Activated naive CD4-positive, alpha-beta T cell (primary cell): ENCODE measurements at regions not wholly inside any gene's neighbourhood (a gene's known extent, or its start where the extent isn't known, plus 50 kb on each side); places are given as distances from the start of the nearest gene placed in this dataset.

Experiments
- DNase-seq, 4 experiments: peaks; one replicate each; lab custom pipeline; 2025; lab: John Stamatoyannopoulos, UW

DNA sequence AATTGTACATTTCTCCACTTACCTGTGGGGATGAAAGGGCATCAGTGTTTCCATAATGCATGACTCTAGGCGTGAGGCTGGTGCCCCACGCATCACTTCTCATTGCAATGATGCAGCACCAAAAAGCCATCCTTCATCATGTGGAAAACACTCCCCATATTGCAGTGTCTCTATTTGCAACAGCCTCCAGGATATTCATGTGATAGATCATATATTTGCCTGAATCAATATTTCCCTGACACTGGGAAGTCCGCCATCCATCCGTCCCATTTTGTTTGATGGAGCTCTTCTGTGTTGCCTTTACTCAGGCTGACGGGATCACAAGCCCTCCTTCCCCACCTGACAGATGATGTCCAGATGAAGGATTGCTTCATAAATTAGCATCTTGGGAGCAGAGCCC, 74.5 kb upstream of the CAMK1G start:
- no peak for DNase-seq

DNA sequence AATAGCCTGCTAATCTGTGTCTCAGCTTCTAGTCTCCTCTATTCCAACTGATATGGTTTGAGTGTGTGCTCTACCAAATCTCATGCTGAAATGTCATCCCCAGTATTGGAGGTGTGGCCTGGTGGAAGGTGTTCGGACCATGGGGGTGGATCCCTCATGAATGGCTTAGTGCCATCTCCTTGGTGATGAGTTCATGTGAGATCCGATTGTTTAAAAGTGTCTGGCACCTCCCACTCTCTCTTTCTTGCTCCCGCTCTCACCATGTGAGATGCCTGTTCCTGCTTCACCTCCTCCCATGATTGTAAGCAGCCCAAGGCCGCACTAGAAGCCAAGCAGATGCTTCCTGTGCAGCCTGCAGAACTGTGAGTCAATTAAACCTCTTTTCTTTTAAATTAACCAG, 73.5 kb upstream of the CAMK1G start:
- no peak for DNase-seq

DNA sequence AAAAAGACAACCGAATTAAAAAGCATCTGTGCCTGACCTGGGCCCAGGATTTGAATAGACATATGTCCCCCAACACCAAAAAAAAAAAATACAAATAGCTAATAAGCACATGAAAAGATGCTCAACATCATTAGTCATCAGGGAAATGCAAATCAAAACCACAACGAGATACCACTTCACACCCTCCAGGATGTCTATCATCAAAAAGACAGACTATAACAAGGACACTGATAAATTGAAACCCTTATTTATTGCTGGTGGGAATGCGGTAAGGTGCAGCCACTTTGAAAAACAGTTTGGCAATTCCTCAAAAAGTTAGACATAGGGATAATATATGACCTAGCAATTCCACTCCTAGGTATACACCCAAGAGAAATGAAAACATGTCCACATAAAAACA, 72.3 kb upstream of the CAMK1G start:
- DNase-seq = no peak

DNA sequence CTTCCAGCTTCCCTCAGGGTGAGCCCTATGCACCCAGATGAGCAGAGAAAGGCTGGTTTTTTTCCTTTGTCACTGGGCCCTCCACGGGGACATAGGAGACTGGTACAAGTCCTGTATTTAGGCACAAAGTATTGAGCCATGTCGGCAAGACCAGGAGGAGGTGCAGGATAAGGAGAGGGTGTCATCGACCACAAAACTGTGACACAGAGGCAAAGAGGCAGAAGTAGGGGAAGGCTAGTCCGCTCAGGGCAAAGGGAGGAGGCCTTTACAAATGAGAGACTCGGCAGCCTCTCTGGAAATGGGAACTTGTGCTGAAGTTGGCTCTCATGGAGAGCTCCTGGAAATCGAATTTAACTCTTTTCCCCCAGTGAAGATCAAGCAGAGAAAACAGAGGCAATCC, 70.7 kb upstream of the CAMK1G start:
- no peak for DNase-seq

DNA sequence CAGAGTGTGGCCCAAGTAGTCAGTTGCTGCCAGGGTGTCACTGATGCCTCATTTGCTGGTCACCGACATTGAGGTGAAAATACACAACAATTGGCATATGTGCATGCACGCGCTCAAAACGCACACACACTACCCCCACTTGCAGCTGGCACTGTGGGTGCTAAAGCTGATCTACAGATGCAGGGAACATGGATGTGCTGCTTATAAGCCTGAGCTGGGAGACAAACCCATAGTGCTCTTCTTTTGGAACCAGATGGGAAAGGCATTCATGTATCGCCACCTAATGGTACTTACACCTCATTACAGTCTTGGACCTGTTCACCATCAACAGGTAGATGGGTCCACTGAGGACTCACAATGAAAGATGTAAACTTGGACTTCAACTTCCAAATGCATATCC, 70.3 kb upstream of the CAMK1G start:
- DNase-seq = no peak

DNA sequence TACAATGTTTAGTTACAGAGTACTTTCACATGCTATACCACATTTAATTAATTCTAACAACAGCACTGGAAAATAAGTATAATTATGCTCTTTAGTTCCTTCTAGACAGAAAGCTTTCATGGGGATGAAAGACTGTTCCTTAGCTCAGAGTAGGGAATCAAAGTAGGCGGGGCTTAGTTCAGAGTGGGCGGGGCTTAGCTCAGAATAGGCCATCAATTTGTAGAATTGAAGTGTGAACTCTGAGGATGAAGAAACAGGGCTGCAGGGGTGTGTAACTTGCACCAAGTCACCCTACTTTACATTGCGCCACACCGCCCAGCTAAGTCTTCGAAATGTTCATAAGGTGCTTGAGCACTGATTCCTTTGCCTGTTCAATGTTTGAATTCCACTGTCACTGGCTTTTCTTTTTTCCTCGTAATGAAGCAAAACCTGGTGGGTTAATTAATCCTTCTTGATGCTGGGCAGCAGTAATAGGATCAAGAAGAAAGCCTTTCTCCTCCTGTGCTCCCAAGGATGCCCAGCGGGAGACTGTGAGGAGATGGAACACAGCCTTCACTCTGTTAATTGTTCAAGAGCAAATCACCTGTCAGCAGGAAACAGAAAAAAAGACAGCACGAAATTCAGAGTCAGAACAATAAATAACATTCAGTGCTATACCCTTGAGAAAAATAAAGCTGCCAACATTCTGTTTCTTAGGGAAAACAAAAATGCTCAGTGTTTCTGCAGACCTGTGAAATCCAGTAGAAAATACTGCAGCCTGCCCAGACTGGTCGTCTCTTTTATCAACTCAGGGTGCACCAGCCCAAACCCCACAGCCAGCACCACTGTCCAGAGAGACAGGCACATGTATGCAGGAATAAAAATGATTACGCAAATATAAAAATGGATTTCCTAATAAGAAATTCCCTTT, 66.5 kb upstream of the CAMK1G start:
- no peak for DNase-seq

DNA sequence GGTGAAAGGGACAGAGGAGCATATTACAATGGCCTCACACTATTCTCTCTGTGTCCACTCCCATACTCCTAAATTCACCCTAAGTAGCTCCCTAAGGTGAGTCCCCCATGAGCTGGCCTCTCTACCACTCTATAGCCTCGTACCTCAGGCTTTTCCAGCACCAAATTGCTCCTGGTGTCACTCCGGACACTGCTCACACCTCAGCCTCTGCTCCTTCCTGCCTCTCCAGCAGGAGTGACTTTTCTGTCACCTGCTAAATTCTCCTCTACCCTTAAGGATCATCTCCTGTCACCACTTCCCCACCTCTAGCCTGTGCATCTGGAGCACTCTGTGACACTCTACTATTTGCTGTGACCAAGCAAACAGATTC, 65.8 kb upstream of the CAMK1G start:
- DNase-seq = no peak

DNA sequence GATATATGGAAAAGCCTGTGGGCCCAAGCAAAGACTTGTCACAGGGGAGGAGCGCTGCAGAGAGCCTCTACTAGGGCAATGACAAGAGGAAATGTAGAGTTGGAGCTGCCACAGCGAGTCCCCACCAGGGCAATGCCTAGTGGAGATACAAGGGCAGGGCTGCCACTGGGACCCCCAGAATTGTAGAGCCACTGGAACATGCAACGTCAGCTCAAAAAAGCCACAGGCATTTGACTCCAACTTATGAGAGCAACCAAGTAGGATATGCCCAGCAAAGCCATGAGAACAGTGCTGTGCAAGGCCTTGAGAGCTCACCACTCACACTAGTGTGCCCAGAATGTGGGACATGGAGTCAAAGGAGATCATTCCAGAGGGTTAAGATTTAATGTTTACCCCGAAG, 63.7 kb upstream of the CAMK1G start:
- DNase-seq = no peak

DNA sequence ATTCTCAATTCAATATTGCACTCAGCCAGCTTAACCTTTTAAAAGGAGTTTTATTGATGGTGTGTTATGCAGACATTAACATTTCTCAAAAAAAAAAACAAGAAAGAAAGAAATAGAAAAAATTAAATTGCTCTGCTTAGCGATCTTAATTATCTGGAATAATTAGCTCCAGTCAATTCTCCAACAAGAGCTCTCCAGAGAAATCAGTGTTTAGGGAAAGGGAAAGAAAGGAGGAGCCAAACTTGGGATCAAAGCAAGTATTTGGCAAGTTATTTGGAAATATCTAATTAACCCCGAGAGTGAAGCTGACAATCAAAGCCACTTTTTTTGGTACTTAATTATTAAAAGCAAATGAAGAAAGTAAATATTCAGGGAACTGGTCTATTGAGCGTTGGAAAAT, 60.7 kb upstream of the CAMK1G start:
- no peak for DNase-seq

DNA sequence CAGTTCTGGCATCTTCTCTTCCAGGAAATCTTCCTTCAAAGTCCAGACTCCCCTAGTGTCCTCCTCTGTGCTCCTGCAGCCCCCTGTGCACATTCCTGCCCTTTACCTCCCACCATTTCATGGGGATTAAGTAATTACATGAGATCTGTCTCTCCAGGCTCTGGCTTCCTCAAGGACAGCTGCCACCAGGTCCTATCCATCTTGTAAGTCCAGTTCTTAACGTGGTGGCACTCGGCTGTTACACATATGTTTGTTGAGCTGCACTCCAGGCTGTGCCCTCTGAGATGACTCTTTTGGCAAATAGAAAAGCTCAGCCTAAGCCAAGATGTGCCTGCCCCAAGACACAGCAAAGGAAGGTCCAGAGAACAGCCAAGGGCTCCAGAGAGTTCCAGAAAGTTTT, 57.4 kb upstream of the CAMK1G start:
- no peak for DNase-seq

DNA sequence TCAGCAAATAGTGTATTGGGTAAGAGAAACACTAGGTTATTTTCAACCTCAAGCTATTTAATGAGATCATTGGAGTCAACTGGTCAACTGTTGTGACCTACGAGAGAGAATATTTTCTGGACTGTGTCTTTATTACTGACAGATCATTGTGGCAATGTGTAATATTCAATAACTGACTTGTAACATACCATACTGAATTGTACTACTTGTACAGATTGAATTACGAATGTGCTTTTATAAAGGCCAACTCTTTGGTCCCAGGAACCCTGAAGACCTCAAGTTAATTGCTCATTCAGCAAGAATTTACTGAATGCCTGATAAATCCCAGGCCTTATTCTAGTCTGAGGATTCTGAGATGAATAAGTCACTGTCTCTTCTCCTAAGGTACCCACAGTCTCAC, 56.1 kb upstream of the CAMK1G start:
- no peak for DNase-seq

DNA sequence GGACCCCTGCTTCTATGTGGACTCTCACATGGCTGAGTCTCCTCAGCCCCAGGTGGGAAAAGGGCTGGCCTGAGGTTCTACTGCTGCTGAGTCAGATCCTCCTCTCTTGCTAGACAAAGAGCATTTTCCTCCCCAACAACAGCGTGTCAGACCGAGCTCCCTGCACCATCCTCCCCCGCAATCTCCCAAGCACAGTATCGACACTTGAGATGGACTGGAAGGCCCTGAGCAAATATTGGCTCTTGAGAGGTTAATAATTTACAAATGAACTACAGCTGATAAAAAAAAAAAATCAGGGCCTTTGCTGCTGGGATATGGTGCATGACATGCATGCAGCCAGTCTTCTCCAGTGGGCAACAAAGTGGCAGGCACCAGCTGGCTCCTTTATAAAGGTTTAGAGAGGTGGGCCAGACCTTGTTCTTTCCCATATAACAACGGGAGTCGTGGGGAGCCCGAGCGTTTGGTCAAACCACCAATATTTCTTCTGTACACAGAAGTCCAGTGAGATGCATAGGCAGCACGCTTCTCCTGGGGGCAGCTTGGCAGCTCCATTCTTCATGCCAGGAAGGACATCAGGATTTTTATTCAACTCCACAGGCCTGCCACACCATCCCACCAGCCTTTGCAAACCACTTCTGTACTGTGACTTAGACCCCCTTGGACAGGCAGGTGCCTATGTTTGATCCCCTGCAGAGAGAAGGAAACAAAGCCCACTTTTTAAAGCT, 55.4 kb upstream of the CAMK1G start:
- DNase-seq = no peak

DNA sequence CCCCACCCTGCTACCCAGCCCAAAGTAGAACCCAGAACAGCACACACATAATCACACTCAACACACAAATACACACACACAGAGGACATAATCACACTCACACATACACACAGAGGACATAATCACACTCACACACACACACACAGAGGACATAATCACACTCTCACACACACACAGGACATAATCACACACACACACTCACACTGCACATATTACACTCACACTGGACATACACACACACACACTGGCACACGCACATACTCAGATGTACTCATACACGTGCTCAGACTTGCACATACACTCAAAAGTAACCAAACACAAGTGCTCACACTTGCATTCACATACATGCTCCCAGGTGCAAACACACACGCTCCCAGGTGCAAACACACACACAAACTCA, 54.3 kb upstream of the CAMK1G start:
- no peak for DNase-seq

DNA sequence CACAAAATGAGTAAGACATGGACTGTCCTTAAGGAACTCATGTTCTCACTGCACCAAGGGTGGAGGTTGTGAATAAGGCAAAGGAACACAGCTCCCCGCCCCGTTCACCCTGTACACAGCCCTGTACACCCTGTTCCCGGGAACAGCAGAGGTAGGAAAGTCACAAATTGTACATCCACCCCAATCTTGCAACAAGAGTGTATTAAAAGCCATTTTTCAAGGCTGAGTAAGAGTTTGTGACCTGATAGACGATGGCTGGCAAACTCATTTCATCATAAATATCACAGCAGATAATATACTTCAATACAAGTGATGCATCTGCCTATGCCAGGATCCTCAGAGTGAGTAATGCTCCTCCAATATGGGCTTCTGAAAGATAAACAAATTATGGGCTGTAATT, 52.5 kb upstream of the CAMK1G start:
- DNase-seq = no peak

DNA sequence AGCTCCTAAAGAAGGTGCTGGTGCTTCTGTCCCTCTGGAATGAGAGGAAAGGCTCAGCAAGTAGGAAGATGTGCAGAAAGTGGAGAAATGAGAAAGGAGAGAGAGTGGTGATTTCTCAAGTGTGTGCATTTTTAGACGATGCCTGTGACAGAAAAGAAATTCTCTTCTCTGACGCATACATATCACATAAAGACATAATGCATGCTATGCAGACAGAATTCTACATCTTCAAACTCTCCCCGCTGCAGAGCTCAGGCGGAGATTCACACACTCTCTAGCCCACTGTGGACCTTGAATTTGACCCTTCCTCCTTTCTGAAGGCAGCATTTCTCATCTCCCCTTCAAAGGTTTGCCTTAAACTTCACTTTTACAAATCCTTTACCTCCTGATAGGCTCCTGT, 52.0 kb upstream of the CAMK1G start:
- DNase-seq = no peak
